ENCODE measurements at regions not wholly inside any gene's neighbourhood (a gene's known extent, or its start where the extent isn't known, plus 50 kb on each side); places are given as distances from the start of the nearest gene placed in this dataset.

DNA sequence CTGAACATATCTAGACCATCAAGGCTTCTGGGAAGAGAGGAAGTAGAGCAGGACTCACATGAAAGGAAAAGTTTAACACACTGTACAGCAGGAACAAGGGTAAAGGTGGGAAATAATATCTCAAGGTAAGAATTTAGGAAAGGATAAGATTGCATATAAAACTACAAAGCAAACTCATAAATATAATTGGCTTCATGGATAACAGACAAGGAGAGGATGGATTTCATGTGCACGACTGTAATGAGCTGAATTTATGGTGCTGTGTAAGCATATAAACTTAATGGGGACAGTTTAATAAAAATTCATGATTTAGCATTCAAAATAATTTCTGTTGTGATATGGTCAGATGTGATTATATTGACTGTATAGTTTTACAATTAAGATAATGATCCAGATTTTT lies 298.0 kb downstream of the GXYLT1 start:
- Histone ChIP-seq H3K27me3 (ENCODE audit: control insufficient read depth, insufficient read depth, low read length) (no peaks in the 10 kb centered on the region), H3K9ac (ENCODE audit: low read length) (no peak overlapping the region), H3K36me3 (ENCODE audit: control insufficient read depth, insufficient read depth, low read length) (no peaks in the 10 kb centered on the region), H3K9me3 (ENCODE audit: control insufficient read depth, low read length) (no peaks in the 10 kb centered on the region), H3K4me1 (ENCODE audit: control insufficient read depth, insufficient read depth, low read length) (no peaks in the 10 kb centered on the region), H3K4me3 (ENCODE audit: low read length) (no peak overlapping the region)

DNA sequence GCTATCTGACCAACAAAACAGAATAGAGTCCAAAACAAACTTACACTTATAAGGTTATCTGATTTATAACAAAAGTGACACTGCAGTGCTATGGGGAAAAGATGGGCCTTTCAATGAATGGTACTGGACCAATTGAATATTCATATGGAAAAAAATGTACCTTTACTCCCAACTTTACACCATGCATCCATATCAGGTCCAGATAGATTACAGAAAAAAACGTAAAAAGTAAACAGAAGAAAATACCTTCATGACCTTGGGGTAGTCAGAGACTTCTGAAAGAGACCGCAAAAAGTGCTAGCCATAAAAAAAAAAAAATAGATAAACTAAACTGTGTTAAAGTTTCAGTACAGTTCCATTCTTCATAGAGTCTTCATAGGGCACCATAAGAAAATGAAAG lies 308.3 kb downstream of the GXYLT1 start:
- Histone ChIP-seq H3K4me1 (ENCODE audit: control insufficient read depth, insufficient read depth, low read length) (no peaks in the 10 kb centered on the region), H3K27me3 (ENCODE audit: control insufficient read depth, insufficient read depth, low read length) (no peaks in the 10 kb centered on the region), H3K9ac (ENCODE audit: low read length) (no peak overlapping the region), H3K4me3 (ENCODE audit: low read length) (no peak overlapping the region), H3K9me3 (ENCODE audit: control insufficient read depth, low read length) (no peaks in the 10 kb centered on the region), H3K36me3 (ENCODE audit: control insufficient read depth, insufficient read depth, low read length) (no peaks in the 10 kb centered on the region)

DNA sequence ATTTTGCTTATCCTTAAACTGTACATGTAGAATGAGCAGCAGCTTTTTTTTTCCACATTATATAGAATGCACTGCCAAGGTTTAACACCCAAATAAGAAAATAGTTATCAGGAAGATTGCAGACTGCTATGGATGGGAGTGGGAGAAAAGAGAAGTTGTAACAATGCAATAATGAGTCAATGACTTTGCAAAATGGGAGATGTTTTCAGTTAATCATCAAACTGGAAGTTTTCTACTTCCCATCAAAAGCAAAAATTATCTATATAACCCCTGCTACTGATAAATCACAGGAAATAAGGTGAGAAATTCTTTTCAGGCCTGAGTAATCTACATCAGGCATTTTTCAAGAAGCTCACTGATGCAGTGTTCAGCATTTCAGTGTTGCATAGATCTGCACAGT lies 309.1 kb downstream of the GXYLT1 start:
- H3K4me3 ChIP-seq (ENCODE audit: low read length): no peak overlapping the region
- H3K9me3 ChIP-seq (ENCODE audit: control insufficient read depth, low read length): no peaks in the 10 kb centered on the region
- H3K36me3 ChIP-seq (ENCODE audit: control insufficient read depth, insufficient read depth, low read length): no peaks in the 10 kb centered on the region
- H3K9ac ChIP-seq (ENCODE audit: low read length): no peak overlapping the region
- H3K4me1 ChIP-seq (ENCODE audit: control insufficient read depth, insufficient read depth, low read length): no peaks in the 10 kb centered on the region
- no peaks in the 10 kb centered on the region for H3K27me3 ChIP-seq (ENCODE audit: control insufficient read depth, insufficient read depth, low read length)

- H3K4me3 ChIP-seq (ENCODE audit: low read length): no peak overlapping the region
- H3K36me3 ChIP-seq (ENCODE audit: control insufficient read depth, insufficient read depth, low read length): no peaks in the 10 kb centered on the region
- H3K9me3 ChIP-seq (ENCODE audit: control insufficient read depth, low read length): no peaks in the 10 kb centered on the region
- H3K27me3 ChIP-seq (ENCODE audit: control insufficient read depth, insufficient read depth, low read length): no peaks in the 10 kb centered on the region
- no peaks in the 10 kb centered on the region for H3K4me1 ChIP-seq (ENCODE audit: control insufficient read depth, insufficient read depth, low read length)
- H3K9ac ChIP-seq (ENCODE audit: low read length): no peak overlapping the region
Measured at GRCh38 chr12:41819948-41820347, 324.7 kb downstream of the GXYLT1 start.

DNA sequence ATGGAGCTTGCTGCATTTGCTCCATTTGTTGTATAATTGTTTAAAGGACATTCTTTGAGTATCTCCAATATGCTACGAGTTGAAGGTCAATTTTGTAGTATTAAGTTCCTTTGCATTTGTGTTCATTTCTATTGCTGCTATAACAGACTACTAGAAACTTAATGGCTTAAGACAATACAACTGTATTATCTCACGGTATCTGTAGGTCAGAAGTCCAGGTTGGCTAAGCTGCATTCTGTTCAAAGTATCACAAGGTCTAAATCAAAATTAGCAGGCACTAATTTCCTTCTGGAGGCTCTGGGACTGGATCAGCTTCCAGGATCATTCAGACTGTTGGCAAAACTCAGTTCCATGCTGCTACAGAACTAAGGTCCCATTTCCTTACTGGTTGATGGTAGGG lies 340.6 kb downstream of the GXYLT1 start:
- Histone ChIP-seq H3K9ac (ENCODE audit: low read length) (no peak overlapping the region), H3K4me3 (ENCODE audit: low read length) (no peak overlapping the region), H3K9me3 (ENCODE audit: control insufficient read depth, low read length) (no peaks in the 10 kb centered on the region), H3K36me3 (ENCODE audit: control insufficient read depth, insufficient read depth, low read length) (no peaks in the 10 kb centered on the region), H3K27me3 (ENCODE audit: control insufficient read depth, insufficient read depth, low read length) (no peaks in the 10 kb centered on the region), H3K4me1 (ENCODE audit: control insufficient read depth, insufficient read depth, low read length) (no peaks in the 10 kb centered on the region)

DNA sequence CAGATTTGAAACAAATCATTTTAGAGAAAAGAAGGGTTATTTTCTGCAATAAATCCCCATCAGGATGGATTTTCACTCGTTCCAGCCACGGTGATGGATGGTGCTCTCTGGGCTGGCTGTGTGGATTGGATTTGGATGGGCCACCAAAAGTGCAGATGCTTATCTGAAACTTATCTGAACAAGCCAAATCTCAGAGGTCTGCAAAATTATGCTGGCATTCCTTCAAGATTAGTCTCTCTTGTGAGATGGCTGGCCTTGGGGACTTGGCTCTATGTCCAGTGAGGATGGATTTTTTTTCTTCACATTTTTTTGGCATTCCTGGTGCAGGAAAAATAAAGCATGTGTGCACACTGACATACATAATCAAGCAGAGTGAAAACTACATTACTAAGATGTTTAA lies 341.9 kb downstream of the GXYLT1 start:
- no peaks in the 10 kb centered on the region for H3K27me3 ChIP-seq (ENCODE audit: control insufficient read depth, insufficient read depth, low read length)
- no peaks in the 10 kb centered on the region for H3K9me3 ChIP-seq (ENCODE audit: control insufficient read depth, low read length)
- no peaks in the 10 kb centered on the region for H3K36me3 ChIP-seq (ENCODE audit: control insufficient read depth, insufficient read depth, low read length)
- H3K4me3 ChIP-seq (ENCODE audit: low read length): no peak overlapping the region
- H3K9ac ChIP-seq (ENCODE audit: low read length): no peak overlapping the region
- no peaks in the 10 kb centered on the region for H3K4me1 ChIP-seq (ENCODE audit: control insufficient read depth, insufficient read depth, low read length)

GRCh38 chr12:41801261-41801660 lies 343.4 kb downstream of the GXYLT1 start:
- Histone ChIP-seq H3K4me1 (ENCODE audit: control insufficient read depth, insufficient read depth, low read length) (no peaks in the 10 kb centered on the region), H3K4me3 (ENCODE audit: low read length) (no peak overlapping the region), H3K9me3 (ENCODE audit: control insufficient read depth, low read length) (no peaks in the 10 kb centered on the region), H3K9ac (ENCODE audit: low read length) (no peak overlapping the region), H3K36me3 (ENCODE audit: control insufficient read depth, insufficient read depth, low read length) (no peaks in the 10 kb centered on the region), H3K27me3 (ENCODE audit: control insufficient read depth, insufficient read depth, low read length) (no peaks in the 10 kb centered on the region)

DNA sequence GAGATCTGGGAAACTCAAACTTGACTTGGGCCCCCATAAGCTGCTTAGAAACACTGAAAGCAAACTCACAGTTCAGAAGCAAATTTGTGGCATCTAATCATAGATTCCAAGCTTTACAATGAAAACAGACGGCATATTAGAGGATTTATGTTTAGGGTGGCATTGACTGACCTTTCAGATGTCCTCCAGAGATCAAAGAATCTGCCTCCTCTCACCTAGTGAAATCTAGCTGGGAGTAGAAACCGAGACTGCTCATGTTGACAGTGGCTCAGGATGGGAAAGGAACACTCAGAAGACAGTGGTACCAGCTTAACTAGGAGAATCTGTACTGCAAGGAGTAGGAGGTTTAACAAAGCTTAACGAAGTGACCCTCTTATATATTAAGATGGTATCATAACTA lies 345.0 kb downstream of the GXYLT1 start:
- H3K4me3 ChIP-seq (ENCODE audit: low read length): no peak overlapping the region
- H3K9ac ChIP-seq (ENCODE audit: low read length): no peak overlapping the region
- H3K9me3 ChIP-seq (ENCODE audit: control insufficient read depth, low read length): no peaks in the 10 kb centered on the region
- no peaks in the 10 kb centered on the region for H3K4me1 ChIP-seq (ENCODE audit: control insufficient read depth, insufficient read depth, low read length)
- H3K27me3 ChIP-seq (ENCODE audit: control insufficient read depth, insufficient read depth, low read length): no peaks in the 10 kb centered on the region
- no peaks in the 10 kb centered on the region for H3K36me3 ChIP-seq (ENCODE audit: control insufficient read depth, insufficient read depth, low read length)

- no peaks in the 10 kb centered on the region for H3K9me3 ChIP-seq (ENCODE audit: control insufficient read depth, low read length)
Measured at GRCh38 chr12:41795910-41796309, 348.8 kb downstream of the GXYLT1 start.

GRCh38 chr12:41795051-41795600 lies 349.5 kb downstream of the GXYLT1 start:
- no peaks in the 10 kb centered on the region for H3K4me1 ChIP-seq (ENCODE audit: control insufficient read depth, insufficient read depth, low read length)
- no peaks in the 10 kb centered on the region for H3K9me3 ChIP-seq (ENCODE audit: control insufficient read depth, low read length)
- no peak overlapping the region for H3K9ac ChIP-seq (ENCODE audit: low read length)
- H3K36me3 ChIP-seq (ENCODE audit: control insufficient read depth, insufficient read depth, low read length): no peaks in the 10 kb centered on the region
- H3K27me3 ChIP-seq (ENCODE audit: control insufficient read depth, insufficient read depth, low read length): no peaks in the 10 kb centered on the region
- H3K4me3 ChIP-seq (ENCODE audit: low read length): no peak overlapping the region

More at GRCh38 chr12:41795910-41796309, 348.8 kb downstream of the GXYLT1 start:
- Histone ChIP-seq H3K4me1 (ENCODE audit: control insufficient read depth, insufficient read depth, low read length) (no peaks in the 10 kb centered on the region), H3K4me3 (ENCODE audit: low read length) (no peak overlapping the region), H3K27me3 (ENCODE audit: control insufficient read depth, insufficient read depth, low read length) (no peaks in the 10 kb centered on the region), H3K9ac (ENCODE audit: low read length) (no peak overlapping the region), H3K36me3 (ENCODE audit: control insufficient read depth, insufficient read depth, low read length) (no peaks in the 10 kb centered on the region)

GRCh38 chr12:41794336-41794735 lies 350.3 kb downstream of the GXYLT1 start:
- Histone ChIP-seq H3K4me1 (ENCODE audit: control insufficient read depth, insufficient read depth, low read length) (no peaks in the 10 kb centered on the region), H3K27me3 (ENCODE audit: control insufficient read depth, insufficient read depth, low read length) (no peaks in the 10 kb centered on the region), H3K4me3 (ENCODE audit: low read length) (no peak overlapping the region), H3K9ac (ENCODE audit: low read length) (no peak overlapping the region), H3K36me3 (ENCODE audit: control insufficient read depth, insufficient read depth, low read length) (no peaks in the 10 kb centered on the region), H3K9me3 (ENCODE audit: control insufficient read depth, low read length) (no peaks in the 10 kb centered on the region)

GRCh38 chr12:41784957-41785356 lies 359.7 kb downstream of the GXYLT1 start:
- Histone ChIP-seq H3K9me3 (ENCODE audit: control insufficient read depth, low read length) (no peaks in the 10 kb centered on the region), H3K4me1 (ENCODE audit: control insufficient read depth, insufficient read depth, low read length) (no peaks in the 10 kb centered on the region), H3K36me3 (ENCODE audit: control insufficient read depth, insufficient read depth, low read length) (no peaks in the 10 kb centered on the region), H3K27me3 (ENCODE audit: control insufficient read depth, insufficient read depth, low read length) (no peaks in the 10 kb centered on the region), H3K4me3 (ENCODE audit: low read length) (no peak overlapping the region), H3K9ac (ENCODE audit: low read length) (no peak overlapping the region)

GRCh38 chr12:41778934-41779333 lies 365.7 kb downstream of the GXYLT1 start:
- no peak overlapping the region for H3K4me3 ChIP-seq (ENCODE audit: low read length)
- no peaks in the 10 kb centered on the region for H3K27me3 ChIP-seq (ENCODE audit: control insufficient read depth, insufficient read depth, low read length)
- H3K9me3 ChIP-seq (ENCODE audit: control insufficient read depth, low read length): no peaks in the 10 kb centered on the region
- no peaks in the 10 kb centered on the region for H3K4me1 ChIP-seq (ENCODE audit: control insufficient read depth, insufficient read depth, low read length)
- no peaks in the 10 kb centered on the region for H3K36me3 ChIP-seq (ENCODE audit: control insufficient read depth, insufficient read depth, low read length)
- no peak overlapping the region for H3K9ac ChIP-seq (ENCODE audit: low read length)

Measured in mucosa of stomach (tissue), 1 donor.